SW480 (cell line): ENCODE measurements at regions not wholly inside any gene's neighbourhood (a gene's known extent, or its start where the extent isn't known, plus 50 kb on each side); places are given as distances from the start of the nearest gene placed in this dataset.
"Not testable (repeated sequence)": the region's sequence is repeated elsewhere in the genome, so short reads cannot be mapped to it uniquely, and the experiment has no call there.

Experiments
- DNase-seq: peaks from one replicate; pipeline ENCODE4 v3.0.0-alpha.2; 2016; ENCODE audit warnings: low spot score

DNA sequence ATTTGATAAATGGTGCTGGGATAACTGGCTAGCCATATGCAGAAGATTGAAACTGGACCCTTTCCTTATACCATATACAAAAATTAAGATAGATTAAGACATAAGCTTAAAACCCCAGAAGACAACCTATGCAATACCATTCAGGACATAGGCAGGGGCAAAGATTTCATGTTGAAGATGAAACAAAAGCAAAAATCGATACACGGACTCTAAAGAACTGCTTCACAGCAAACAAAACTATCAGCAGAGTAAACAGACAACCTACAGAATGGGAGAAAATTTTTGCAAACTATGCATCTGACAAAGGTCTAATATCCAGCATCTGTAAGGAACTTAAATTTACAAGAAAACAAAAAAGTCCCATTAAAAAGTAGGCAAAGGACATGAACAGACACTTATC is 255.9 kb downstream of the TINAG start:
- DNase-seq = not testable (repeated sequence)

DNA sequence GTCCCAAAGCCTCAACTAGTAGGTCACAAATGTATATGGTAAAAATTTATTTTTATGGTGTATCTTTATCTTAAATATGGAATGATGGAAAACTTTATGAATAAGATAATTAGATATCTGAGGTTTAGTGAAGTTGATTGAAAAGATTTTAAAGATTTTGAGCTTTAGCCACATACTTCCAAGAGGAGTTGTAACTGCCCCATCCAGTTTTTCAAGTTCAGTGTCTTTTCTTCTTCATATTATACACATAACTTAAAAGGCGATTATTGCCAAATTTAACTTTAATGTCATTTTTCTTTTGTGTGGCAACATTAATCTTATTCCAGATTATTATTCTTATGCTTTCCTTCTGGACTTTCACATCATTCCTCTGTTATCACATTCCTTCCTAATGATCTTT is 266.4 kb downstream of the TINAG start:
- DNase-seq = no peak

DNA sequence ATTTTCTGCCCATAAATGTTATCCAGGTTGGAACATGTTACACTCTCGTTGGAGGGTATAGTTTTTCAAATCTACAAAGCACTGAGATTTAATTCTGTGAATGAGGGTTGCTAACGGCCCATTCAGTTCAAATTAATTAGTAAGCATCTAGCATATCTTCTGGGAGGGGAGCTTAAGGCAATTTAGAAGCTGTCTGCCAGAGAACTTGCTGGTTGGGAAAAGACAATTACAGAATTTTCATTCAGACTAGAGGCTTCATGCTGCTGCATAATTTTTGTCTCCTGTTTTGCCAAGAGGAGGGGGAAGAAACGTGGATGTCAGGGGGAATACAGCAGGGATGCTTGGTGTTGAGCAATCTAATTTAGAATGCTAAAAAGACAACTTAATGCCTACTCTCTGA is 268.3 kb upstream of the FAM83B start:
- DNase-seq = no peak

DNA sequence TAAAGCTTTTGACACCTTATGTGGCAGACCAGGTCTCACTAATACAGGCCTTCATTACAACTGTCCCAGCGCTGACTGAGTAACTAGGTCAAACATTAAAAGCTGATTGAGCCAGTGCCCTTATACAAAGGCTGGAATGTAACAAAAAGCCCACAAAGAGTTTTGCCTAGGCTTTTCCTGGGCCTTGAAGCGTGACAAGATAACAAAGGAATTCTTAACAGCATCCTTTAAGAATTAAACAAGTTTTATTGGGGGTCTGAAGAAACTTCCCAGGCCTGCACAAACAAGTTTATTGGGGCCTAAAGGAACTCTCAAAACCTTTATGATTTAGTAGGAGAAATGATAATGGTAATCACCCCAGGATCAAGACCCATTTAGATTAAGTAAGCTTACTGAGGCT is 267.6 kb upstream of the FAM83B start:
- DNase-seq = no peak

DNA sequence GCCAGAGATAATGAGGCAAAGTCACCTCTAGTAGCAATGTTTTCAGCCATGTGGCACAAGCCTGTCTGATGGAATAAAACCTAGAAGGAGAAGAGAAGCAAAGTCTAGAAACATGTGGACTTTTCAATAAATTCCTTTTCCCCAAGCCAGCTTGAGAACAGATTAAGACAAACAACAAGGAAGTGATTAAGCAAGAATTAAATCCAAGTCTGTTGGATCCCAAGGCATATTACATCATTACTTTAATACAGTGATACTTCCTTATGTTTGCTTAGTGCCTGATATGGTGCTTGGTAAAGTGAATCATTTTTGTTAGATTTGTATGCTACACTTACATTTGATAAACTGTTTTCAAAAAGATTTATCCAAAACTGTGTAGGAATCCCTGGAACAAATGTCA is 260.3 kb upstream of the FAM83B start:
- DNase-seq = no peak

DNA sequence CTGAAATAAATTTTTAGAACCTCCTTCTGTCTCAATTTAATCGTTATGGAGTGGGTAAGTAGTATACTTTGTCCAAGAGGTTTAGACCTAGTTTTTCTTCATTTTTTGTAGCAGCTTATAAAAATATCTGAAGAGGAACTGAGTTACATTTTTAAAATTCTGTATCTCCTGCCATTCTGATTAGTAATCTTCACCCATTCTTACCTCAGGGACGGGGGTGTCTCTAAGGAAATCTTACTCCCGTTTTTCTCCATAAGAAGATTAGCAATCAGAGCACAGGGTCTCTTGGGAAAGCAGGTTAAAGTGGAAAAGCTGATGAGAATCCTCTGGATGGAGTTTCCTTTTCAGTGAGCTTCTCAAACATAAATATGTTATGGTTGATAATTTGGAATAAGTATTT is 259.3 kb upstream of the FAM83B start:
- DNase-seq = no peak

DNA sequence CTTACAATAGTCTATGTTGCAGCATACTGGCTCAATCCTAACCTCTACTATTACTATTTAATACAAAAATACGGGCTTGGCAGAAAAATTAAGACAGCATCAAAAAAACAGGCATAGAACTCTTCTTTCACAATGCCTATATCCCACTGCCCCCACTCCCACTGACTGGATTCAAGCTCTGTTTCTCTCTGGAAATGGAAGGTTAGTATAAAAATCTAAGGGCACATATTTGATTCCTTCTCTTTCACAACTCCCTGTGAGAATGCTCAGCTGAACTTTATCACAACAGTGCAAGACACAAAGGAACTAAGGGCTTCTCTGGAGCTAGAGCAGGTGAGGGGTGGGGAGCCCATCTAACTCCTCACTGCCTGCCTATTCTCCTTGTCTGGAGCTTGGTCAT is 258.4 kb upstream of the FAM83B start:
- DNase-seq = no peak

DNA sequence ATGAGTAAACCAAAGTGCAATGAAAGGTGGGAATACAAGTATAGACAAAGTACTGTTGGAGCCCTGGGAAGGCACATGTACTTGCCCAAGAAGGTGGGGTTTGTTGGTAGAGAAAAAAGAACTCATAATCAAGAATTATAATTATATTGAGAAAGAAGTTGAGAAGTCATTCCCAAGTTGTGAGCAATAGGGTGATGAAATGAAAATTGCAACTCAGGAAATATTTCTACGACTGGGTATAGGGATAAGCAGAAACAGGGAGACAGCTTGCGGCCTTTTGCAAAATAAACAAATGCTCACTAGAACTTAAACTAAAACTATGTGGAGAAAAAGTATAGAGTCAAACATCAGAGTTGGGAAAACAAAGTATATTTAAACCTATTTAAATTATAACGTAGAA is 250.7 kb upstream of the FAM83B start:
- DNase-seq = no peak

DNA sequence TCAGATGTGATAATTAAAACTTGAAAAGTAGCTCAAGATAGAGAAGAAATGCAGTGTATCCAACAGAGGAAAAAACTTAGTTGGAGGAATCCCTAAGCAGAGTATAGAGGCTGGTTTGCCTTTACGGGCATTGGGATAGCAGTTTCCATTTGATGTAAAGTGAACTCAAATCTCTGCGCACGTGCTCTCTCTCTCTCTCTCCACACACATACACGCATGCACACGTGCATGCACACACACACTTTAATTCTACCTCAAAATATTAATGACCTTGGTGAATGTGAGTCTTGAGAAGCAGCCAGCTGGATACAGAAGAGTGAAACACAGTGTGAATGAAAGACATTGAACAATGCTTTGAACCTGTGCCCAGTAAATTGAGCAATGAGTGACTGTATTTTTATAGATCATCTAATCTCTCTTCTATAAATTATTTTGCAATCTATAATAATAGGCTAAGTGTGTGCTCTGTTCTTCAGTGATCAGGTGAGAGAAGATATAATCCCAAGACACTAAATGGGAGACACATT is 247.7 kb upstream of the FAM83B start:
- no peak for DNase-seq

DNA sequence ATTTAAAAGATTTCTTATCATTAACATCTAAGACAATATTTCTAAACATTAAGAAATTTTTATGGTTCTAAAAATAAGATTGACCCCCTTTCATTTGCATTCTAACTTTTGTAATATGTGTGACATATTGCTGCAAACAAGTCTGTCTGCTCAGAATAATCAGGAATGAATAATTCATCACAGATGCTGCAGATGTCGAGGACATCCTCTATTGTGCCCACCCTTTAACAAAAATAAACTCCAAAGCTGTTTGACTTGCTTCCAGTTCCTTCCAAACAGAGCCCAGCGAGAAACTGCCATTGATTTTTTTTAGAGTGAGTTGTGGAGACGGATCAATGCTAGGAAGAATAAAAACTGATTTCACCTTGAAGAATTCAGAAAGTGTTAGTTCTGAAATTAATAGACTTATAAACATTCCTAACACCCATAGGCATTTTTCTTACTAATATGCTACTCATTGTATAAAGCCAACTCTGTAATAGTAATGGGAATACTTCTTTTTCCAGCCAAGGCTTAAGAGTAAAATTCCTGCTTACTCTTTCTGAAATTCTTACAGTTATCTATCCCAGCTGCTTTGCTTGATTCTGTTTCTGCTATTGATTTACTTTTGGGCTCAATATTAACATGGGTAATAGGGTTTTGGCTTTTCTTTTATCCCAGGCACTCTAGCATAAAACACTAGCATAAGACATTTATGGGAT is 244.8 kb upstream of the FAM83B start:
- DNase-seq = no peak

DNA sequence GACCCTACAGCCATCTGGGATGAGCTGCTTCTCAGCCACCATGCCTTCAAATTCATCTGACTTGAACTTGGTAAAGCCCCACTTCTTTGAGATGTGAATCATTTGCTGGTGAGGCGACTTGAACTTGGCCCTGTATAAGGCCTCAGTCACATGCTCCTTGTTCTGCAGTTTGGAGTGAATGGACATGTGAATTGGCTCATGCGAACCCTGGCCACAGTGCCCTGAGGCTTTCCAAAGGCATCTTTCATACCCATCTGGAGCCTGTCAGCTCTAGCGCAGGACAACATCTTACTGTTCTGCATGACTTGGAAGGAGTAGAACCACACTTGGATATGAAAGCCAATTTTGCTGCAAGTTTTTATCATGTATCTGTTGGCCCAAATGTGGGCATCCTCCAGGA is 244.0 kb upstream of the FAM83B start:
- DNase-seq = no peak

DNA sequence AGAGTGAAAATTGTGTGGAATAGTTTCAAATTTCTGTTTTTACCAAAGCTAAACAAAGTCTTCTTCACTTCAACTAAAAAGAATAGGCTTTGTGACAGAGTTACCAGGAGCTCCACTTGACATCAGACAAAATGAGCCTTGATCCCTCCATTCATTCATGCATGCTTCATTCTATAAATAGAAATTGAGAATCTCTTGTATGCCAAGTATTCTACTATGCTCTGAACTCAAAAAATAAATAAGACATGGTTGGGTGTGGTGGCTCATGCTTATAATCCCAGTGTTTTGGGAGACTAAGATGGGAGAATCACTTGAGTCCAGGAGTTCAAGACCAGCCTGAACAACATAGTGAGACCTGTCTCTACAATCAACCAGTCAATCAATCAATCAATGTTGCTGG is 236.6 kb upstream of the FAM83B start:
- DNase-seq = no peak

DNA sequence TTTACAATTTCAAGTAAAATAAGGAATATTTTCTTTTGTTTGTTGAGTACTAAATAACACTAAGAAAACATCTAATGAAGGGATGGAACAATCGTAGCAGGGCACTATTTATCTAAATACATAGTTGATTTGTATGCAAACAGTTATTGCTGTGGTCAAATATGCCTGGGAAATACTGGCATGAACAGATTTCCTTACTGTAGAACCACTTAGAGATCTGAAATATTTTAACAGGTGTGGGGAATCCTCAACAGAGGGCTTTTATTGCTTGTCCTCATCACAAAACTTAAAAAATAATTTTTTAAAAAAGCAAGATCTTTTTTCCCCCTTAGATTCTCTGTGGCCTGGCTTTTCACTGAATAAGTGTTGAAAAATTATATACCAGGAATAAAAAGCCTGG is 233.0 kb upstream of the FAM83B start:
- DNase-seq = no peak

DNA sequence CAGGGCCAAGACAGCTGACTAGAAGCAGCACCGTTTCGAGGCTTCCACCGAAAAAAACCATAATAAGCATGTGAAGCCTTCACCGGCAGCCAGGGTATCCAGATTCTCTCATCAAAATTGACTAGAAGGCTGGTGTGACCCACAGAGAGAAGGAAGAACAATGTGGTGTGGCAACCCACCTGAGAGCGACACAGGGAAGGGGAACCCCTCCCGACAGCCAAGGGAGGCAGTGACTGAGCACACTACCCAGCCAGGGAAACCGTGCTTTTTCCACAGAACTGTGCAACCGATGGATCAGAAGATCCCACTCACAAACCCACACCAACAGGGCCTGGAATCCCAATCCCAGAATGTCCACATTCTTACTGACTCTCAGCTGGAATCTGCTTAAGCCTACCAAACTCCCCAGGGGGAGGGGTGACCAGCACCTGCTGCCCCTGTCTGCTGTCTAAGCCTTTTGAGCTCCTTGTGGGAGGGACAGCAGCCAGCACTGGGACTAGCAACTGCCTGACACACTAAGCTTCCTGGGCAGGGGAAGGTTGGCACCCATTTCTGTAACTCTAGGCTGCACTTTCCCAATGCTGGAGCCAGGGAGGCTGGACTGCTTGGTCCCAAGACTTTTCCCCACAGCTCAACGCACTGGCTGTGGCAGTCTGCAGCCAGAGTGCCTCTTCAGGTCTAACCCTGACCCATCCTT is 231.9 kb upstream of the FAM83B start:
- DNase-seq = no peak

DNA sequence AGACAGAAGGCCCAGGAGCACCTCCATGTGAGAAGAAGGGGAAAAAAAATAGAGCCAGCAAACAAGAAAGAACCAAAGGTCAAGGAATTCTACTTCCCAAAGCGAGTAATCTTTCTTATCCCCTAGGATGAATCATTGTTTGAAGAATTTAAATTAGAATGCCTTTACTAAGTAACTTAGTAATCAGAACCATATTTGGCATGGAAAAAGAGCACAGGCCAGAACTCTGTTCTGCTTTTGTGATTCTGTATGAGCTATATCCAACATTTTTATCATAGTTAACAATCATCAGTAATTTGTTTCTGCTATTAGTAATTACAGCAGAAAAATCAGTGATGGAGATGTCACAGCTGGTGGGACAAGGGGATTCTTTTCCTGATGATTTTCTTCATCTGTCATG is 228.8 kb upstream of the FAM83B start:
- DNase-seq = no peak

DNA sequence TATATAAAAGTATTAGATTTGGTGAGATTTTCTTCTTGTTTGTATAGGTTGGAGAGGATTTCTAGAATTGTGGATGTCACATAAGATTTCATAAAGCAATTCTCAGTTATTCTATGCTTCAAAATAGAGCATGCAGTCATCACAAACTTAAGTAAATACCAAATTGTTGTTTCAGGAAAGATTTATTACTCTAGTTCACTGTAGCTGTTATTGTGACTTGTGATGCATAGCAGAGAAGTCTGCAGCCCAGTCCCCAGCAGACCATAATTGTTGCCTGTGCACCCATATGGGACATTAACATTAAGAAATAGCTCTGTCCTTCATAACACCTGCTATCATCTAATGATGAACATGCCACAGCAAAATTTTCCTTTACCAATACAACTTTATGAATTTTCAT is 228.0 kb upstream of the FAM83B start:
- DNase-seq = no peak

DNA sequence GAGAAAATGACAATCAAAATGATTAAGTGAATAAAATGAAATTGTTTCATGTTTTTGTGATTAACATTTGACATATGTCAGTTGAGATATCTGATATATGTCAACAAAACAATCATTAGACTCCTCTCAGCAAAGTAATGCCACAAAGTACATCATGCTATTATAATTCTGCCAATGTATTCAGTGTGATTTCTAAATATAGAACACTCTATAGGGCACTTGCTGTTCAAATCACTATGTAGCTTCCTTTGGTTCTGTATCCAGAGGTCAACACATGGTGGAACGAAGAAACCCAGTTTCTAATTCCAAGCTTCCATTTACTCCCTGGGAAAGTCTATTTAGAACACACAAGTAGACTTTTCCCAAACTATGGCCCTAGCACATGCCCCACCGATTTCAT is 227.5 kb upstream of the FAM83B start:
- DNase-seq = no peak

DNA sequence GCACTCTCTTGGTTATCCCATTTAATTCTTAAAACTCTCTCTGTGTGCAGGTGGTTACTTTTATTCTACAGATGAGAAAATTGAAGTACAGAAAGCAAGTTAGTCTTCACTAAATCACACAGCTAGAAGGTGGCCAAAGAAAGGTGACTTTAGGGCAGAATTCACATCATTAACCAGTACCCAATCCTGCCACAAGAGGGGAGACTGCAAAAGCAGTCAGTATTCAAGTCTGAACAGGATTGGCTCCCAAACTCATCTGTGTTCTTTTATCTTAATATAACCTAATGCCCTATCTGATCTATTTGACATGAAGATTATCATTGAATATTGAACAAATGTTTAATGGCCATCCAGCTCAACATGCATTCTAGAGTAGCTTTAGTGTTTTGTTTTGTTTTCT is 225.3 kb upstream of the FAM83B start:
- DNase-seq = no peak

DNA sequence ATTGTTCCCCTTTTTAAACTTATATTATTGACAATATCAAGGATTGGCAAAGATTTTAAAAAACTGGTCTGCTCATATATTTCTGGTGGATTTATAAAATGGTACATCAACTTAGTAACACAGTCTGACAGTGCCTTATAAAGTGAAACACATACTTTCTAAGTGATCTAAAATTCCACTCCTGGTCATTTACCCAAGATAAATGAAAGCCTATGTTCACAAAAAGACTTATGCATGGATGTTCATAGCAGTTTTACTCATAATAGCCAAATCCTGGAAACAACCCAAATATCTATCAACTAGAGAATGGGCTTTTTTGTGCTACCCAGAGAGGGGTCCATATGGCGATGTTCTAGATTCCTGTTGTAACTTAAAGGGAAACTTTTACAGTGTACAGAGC is 222.4 kb upstream of the FAM83B start:
- DNase-seq = no peak

DNA sequence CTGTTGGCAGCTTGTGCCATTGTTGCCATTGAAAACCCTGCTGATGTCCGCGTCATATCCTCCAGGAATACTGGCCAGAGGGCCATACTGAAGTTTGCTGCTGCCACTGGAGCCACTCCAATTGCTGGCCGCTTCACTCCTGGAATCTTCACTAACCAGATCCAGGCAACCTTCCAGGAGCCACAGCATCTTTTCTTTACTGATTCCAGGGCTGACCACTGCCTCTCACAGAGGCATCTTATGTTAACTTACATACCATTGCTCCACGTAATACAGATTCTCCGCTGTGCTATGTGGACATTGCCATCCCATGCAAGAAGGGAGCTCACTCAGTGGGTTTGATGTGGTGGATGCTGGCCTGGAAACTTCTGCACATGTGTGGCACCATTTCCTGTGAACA is 221.8 kb upstream of the FAM83B start:
- no peak for DNase-seq

DNA sequence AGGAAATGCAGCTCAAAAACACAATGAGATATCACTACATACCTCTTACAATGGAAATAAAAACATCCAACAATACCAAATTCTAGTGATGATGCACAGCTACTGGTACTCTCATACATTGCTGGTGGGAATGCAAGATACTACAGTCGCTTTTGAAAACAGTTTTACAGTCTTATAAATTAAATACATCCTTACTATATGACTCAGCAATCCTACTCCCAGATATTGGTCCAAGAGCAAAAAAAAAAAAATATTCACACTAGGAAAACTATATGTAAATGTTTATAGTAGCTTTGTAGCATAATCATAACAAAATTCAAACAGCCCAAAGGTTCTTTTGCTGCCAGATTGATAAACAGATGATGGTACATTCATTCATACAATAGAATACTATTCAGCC is 217.4 kb upstream of the FAM83B start:
- no peak for DNase-seq

DNA sequence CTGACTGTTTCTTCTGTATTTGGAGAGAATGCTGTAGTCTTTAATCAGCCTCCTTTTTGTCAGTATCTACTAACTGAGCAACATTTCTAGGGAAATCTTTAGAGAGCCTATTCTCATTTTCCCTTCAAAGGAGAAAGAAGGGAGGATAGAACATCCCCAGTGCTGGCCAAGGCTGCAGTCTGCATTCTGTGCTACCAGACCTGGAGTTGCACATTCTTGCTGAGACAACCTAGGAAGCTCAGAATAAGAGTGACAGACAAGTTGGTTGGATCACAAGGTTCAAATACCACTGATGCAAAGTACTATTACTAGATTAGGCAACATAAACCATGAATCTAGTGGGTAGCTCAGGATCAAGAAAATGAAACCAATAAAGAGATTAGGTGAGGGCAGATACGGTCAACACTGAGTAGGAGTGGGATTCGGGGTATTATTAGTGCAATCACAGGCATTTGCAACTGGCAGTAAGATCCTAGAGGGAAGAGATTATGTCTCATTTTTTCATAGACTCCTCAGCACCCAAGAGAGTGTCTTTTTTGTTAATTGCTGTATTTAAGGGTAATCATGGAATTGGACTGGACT is 213.5 kb upstream of the FAM83B start:
- DNase-seq = no peak

DNA sequence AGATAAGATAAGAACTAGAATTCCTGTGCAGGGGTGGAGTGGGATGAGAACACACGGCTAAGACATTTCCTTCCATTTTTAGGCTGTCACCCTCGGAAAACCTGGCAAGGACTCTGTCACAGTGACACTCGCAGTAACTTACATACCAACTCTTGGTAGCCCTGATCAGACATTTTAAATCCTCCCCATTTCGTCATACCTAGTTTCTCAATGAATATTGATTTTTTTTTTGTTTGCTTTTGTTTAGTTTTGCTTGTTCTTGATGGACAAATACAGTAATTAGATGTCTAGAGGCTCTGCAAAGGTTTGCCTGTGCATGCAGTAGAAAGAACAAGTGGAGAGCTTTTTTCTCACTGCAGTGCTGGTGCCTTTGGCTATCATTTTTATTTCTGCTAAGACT is 213.0 kb upstream of the FAM83B start:
- DNase-seq = no peak

DNA sequence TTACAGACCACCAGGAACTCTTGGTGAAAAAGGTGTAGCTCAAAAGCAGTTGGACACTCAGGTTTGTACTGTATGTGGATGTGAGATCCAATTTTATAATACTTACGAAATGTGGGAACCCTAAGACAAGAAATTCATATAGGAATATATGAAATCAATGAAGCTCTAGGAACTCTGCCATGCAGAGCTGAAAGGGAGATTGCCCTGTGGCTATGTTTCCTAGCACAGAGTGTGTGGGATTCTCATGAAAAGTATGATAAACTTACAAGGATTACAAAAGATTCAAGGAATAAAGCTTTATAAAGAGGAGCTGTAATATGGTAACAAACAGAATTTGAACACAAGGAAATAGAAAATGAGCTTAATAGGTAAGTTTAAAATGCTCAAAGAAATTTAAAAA is 205.7 kb upstream of the FAM83B start:
- no peak for DNase-seq
